ENCODE measurements at regions not wholly inside any gene's neighbourhood (a gene's known extent, or its start where the extent isn't known, plus 50 kb on each side); places are given as distances from the start of the nearest gene placed in this dataset.

- no peak for TF ChIP-seq NANOG (IDR thresholded peaks at IDR 0.05; ENCODE audit: insufficient read depth, low read depth, low read length, poor library complexity, severe bottlenecking)
- no peak for TF ChIP-seq CBX8 (IDR thresholded peaks at IDR 0.05; ENCODE audit: borderline replicate concordance, low read depth, low read length)
- TF ChIP-seq PHF8 (conservative IDR thresholded peaks at IDR 0.05; ENCODE audit: low read depth, low read length) = no peak
- TF ChIP-seq SP4 (IDR thresholded peaks at IDR 0.05; ENCODE audit: low read length) = no peak
- TF ChIP-seq CHD2 (IDR thresholded peaks at IDR 0.05; ENCODE audit: low read length) = no peak
Measured at GRCh38 chr6:134814076-134814695, 135.7 kb downstream of the ALDH8A1 start (continued).
